Embryonic facial prominence (tissue), 1 donor: ENCODE measurements at regions not wholly inside any gene's neighbourhood (a gene's known extent, or its start where the extent isn't known, plus 50 kb on each side); places are given as distances from the start of the nearest gene placed in this dataset.
"Not testable (repeated sequence)": the region's sequence is repeated elsewhere in the genome, so short reads cannot be mapped to it uniquely, and the experiment has no call there.

Experiments
- DNase-seq: peaks from one replicate; pipeline ENCODE4 v3.0.0-alpha.2; 2016; ENCODE audit errors: extremely low spot score

DNA sequence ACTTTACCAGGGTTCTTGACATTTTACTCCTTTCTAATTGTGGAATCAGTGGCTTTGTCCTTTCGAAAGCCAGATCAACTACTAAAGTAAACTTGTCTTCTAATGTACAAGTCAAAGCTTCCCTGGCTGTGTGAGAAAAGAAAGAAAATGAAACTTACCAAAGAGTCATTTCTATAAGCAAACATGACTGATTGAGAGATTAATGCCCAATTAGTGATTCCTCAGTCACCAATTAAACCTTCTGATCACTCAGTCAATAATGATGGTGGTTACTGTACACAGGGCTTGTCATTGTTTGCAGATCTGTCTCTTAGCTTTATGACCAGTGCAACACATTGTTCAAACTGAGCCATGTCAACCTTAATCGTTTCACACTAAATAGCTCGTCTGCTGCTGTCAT is 1168.4 kb upstream of the CITED2 start:
- no peak for DNase-seq

DNA sequence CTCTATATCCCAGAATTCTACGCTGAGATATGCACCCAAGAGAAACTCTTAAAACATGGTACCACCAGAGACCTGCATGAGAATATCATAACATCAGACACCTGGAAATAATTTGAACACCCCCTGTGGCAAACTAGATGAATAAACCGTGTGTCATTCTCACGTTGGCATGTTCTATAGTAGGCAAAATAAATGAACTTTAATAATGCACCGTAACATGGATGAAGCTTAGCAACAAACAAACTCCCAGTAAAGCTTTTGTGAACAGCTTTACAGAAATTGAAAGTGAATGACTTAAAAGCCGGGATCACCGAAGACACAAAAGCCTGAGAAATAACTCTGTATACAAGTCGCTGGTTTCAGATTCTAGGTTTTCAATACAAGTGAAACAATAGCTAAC is 1166.8 kb upstream of the CITED2 start:
- no peak for DNase-seq

DNA sequence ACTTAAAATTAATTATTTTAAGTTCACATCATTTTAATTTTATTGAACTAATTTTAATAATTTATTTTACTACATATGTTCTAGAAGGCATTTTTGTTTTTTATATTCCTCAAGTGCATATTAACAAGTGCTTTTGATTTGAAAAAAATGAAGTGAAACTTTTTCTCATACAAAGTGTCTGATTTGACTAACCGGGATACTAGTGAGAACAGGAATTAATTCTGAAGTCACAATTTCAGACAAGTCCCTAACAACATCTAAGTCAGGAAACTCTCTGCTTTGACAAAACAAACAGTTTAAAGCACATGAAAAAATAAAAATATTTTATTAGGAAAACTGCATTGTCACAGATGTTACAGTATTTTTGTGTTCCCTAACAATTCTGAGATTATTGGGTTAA is 1166.3 kb upstream of the CITED2 start:
- no peak for DNase-seq

DNA sequence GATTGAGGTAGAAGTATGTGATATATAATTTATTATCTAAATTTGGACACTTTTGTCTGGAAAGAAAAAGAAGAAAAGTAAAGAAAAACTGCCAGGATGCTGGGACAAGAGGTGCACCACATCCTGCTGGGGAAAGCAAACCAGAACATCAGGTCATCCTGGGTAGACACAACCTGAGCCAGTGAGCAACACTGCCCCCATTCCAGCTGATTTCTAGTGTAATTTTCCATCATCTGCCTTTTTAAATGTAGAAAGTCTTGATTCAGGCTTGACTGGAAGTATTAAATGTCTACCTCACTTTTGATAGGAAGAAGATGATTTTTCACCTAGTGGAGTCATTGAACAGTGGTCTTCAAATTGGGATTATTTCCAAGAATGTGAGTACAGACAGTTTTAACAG is 1164.5 kb upstream of the CITED2 start:
- no peak for DNase-seq

DNA sequence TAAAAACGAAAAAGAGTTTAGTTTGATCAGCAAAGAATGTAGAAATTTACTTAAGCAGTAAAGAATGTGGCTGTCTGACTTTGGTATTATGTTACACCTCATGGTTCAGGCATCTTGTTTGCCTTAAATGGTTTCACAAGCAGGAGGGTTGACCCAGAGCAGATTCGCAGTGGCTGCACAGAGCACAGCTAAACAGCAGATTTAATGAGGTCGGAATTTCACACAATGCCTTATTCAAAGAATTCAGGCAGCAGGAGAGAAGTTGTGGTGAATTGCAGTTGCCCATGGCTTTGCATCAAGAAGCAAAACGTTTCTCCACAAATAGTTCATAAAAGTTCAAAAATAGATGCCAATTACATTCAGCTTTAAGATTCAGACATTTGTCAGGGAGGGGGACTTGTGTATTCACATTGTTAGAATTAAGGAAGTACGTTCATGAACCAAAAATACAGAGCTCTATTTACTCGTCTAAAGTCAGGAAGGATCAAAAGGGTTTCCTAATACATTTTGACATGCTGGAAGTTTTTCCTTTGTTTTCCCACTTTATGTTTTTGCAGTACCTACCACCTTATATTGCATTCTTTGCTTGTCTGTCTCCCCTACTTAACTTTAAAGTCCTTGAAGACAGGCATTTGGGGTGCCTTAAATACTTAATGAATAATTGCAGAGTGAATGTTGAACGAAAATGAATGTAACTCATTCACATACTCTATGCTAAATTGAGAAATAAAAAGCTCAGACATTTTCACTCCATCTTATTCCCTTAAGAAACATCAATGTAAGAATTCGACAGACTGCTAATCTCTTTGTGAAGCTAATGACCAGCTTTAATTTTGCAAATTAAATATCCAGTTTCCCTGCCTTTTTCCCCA is 1163.6 kb upstream of the CITED2 start:
- DNase-seq, result peak; percentile 26

DNA sequence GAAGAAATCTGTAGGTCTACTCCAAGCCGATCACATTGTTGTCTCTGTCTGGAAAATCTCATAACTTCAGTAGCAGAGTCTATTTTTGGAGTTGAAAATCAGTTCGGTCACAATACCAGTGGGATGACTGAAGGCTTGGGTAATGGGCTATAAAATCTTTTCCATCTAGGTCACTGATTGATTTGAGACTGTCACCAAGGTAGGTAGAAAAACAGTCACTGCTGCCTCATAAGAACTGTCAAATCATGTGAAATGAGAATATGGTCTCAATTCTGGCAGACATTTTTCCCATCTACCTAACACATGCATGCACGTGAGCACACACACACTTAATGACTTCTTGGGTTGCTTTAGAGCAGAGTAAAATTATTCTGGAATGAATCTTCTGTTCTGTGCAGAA is 1162.8 kb upstream of the CITED2 start:
- DNase-seq, result no peak

DNA sequence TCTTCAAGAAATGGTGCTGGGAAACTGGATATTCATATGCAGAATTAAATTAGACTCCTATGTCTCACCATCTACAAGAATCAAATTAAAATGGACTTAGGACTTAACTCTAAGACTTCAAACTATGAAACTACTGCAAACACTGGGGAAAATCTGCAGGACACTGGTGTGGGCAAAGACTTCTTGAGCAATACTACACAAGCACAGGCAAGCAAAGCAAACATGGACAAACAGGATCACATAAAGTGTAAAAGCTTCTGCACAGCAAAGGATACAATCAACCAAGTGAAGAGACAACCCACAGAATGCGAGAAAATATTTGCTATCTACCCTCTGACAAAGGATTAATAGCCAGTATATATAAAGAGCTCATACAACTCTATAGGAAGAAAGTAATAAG is 1161.1 kb upstream of the CITED2 start:
- DNase-seq, result no peak

DNA sequence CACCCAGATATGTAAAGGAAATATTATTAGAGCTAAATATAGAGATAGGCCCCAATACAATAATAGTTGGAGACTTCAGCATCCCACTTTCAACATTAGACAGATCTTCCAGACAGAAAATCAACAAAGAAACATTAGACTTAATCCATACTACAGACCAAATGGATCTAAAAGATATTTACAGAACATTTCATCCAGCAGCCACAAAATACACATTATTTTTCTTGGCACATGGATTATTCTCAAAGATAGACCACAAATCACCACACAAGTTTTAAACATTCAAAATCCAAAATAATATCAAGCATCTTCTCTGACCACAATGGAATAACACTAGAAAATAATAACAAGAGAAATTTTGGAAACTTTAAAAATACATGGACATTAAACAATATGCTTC is 1159.1 kb upstream of the CITED2 start:
- no peak for DNase-seq

DNA sequence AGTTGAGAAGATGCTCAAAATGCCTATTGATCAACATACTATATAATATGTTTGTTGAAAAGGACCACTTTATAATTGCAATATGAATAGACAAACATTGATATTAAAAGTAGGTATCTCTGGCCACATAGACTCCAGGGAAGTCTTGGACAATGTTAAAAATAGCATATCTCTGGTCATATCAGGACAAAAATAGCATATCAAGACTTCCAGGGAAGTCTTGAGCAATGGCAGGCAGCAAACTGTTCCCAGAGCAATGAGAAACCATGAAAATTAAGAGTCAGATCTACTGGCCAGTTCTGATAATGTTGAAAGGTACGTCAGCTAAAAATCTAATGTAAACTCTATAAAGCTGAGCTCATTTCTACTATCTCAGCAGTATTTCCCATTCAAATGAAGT is 1130.3 kb upstream of the CITED2 start:
- DNase-seq, result no peak

DNA sequence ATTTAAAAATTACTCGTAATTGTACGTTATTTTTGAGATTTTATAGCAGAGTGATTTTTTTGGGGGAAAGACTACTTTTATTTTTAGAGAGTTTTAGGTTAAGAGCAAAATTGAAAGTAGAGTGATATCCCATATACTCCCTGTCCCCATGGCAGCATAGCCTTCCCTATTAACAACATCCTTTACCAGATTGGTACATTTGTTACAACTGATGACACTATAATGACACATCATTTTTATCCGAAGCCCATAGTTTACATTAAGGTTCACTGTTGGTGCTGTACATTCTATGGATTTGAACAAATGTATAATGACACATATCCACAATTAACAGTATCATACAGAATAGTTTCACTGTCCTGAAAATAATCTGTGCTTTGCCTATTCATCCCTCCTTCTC is 1126.4 kb upstream of the CITED2 start:
- no peak for DNase-seq

DNA sequence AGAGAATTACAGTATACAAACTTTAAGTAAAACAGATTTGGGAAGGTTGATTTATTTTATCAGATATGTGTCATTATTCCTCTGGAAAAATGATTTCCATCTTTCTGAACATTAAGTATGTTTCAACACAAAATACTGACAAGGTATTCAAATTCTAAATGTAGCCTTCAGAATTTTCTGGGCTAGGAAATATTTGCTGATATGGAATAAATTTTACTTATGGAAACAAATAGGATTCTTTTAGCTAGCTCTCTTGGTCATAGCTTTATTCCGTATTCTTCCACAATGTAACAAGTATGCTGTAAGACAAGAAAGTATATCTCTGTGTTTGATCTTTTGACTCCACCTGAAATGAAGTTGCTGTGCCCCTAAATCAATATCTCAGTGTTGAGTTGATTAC is 1125.2 kb upstream of the CITED2 start:
- no peak for DNase-seq

DNA sequence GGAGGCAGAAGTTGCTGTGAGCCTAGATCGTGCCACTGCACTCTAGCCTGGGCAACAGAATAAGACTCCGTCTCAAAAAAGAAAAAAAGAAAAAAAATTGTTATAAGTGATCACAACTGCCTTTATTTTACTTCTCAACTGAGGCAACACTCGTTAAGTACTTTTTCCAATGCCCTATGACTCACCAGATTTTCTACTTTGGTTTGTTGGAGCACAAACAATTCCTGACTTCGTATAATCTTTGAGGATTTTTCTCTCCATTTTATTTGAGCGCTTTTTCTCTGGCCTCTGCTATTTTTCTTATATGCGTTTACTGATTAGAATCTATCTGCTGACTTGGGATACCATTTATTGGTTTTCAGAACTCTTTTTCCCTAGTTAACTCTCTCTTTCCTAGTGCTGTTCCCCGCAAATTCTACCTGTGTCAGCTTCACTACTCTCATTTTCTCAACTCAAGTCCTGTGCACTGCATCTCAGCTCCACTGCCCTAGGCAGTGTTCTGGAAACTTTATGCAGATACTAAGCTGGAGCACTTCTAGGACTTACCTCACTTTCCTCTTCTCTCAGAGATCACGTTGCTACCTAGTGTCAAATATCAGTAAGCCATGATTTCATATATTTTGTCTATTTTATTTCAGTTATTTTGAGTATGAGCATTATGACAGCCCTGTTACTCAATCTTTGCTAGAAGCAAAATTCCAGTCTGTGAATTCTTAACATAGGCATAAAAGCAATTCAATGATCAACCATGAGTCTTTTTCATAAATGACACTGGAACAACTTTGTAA is 1120.1 kb upstream of the CITED2 start:
- DNase-seq, result no peak

DNA sequence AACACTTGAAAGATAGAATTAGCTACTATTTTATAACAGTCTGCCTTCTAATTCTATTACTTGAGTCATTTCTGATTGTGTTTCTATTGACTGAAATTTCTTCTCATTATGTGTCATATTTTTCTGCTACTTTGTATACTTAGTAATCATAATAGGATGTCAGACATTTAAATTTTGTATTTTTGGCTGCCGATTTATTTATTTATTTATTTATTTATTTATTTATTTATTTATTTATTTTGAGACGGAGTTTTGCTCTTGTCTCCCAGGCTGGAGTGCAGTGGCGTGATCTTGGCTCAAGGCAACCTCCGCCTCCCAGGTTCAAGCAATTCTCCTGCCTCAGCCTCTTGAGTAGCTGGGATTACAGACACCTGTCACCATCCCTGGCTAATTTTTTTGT is 1119.0 kb upstream of the CITED2 start:
- DNase-seq, result not testable (repeated sequence)

DNA sequence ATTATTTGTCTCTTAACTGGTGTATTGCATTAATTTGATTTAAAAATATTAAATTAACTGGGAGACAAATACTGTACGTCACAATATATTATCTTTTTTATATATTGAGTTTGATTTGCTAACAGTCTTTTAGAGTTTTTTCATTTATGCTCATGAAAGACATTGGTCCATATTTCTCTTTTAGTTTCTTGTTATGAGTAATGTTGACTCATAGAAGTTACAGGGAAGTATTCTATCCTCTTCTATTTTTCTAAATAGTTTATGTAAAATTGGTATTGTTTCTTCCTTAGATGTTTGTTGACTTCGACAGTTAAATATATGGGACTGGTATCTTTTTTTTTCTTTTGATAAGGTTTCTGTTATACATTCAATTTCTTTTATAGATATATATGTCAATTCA is 1115.6 kb upstream of the CITED2 start:
- DNase-seq, result no peak

DNA sequence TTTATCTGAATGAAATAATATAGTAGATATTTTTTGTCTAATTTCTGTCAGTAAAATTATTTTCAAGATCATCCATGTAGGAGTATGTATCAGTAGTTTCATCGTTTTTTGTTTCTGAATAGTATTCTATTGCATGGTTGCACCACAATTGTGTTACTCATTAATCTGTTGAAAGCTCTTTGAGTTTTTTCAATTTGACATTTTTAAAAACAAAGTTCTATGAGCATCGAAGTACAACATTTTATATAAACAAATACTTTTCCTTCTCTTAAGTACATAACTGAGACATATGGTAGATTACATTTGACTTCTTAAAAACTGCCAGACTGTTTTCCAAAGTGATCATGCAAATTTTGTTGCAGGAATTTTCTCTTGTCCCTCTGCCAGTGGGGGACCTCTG is 1113.1 kb upstream of the CITED2 start:
- no peak for DNase-seq

DNA sequence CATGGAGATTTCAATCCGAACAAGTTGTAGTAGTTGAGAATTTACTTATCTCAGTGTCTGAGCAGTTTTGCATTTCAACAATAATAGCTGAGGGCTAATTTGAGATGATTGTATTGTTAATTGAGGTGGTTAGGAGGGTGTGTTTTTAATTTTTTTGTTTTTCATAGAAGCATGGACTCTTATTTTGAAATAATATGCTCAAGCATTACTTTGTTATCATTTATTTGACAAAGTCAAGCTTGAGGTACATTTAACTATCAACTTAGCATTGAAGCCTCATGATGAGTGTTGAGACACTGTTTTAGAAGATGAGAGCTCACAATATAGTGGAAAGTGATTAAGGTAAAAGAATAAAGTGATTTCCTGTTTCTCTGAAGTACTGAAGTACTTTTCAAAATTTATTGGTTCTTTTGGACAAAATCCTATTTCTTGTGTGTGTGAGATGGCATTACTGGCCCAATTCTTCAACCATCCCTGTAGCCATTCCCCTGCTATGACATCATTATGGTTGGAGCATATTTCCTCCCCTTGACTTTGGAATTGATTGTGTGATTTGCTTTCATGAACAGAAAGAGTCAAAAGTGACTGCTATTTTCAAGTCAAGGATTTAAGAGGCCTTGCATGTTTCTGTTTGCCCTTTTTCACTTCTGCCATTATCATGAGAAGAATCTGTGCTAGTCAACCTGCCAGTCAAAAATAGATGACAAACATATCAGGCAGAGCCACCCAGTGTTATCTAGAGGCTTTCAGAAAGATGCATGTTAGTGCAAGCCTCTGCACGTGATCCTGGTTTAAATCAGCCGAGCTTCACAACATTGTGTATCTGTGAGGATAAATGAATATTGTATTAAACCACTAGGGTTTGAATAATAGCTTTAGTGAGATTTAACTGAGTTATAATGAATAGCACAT is 1112.3 kb upstream of the CITED2 start:
- DNase-seq, result no peak

DNA sequence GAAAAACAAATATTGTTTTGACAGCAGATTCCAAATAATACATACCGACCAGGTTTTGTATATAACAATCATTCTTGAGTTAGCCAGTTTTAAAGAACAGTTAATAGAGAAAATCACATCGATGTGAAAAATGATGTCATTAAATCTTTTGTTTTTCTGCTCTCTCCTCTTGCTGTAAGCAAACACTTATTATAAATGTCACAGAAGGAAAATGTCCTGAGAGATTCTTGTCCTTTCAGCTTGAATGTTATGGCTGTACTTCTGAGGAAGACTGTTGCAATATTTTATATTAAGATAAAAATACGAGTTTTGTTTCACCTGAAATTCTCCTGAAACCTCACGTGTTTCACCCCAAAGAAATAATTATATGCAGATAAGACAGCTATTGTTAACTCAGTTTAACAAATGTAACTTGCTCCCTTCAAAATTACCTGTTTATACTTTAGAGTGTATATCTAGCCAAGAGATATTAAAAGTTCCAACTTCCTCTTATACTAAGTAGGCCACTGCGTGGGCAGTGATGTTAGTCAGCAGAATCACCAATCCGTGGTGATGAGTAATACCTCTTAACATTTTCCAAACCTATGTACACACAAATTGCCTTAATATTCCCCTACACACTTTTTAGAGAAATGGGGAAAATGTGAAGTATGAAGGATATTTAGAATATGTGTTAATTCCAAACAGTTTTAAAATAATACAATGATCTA is 1111.4 kb upstream of the CITED2 start:
- DNase-seq, result no peak

DNA sequence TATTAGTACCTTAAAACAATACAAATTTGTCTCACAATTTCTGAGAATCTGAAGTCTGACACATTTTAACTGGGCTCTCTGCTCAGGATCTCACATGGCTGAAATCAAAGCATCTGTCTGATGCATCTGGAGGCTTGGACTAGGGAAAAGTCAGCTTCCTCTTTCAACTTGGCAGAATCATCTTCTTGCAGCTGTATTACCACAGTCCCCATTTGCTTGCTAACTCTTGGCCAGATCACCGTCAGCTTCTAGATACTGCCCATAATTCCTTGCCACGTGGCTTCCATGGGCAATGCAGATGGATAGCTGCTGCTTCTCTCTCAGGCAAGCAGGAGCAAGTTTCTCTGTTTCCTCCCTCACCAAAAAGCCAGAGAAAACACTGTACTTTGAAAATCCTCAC is 1106.4 kb upstream of the CITED2 start:
- DNase-seq, result no peak

DNA sequence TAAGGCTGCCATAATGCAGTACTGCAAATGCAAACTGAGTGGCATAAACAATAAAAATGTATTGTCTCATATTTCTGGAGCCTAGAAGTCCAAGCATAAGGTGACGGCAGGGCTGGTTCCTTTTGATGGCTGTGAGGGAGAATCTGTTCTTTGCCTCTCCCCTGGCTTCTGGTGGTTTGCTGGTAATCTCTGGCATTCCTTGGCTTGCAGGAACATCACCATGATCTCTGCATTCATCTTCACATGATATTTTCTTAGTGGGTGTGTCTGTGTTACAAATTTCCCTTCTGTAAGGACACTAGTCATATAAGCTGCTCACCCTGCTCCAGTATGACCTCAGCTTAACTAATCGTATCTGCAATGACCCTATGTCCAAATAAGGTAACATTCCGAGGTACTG is 1104.2 kb upstream of the CITED2 start:
- no peak for DNase-seq

DNA sequence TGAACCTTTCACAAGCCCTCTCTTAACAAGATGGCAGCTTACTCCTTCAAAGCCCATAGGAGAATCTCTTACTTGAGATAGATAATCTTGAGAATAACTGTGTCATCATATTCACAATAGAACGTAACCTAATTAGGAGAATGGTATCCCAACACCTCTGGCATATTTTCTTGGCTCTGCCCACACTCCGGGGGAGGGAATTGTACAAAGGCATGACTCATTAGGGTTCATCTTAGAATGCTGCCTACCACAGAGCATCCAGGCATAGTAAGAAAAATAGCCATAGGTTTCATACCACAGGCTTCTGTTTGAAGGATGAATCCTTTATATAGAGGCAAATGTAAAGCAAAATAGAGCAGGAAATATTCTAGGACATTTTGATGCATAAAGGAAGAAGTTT is 1100.6 kb upstream of the CITED2 start:
- no peak for DNase-seq

DNA sequence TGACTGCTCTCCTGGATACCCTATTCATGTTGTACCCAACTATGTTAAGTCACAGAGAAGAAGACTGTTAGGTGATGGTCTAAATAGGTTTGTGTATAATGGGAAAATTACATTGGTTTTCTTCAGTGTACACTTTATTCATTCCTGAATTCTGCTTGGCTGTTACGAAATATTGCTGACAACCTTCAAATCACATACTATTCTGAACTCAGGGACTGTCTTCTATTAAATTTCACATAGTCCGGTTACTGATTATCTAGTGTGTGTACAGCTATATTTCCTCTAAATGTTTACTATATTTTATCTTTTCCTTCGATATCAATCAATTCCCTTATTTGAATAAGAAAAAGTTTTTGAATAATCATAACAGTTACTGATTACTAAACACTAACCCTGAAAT is 1090.3 kb upstream of the CITED2 start:
- DNase-seq, result no peak

DNA sequence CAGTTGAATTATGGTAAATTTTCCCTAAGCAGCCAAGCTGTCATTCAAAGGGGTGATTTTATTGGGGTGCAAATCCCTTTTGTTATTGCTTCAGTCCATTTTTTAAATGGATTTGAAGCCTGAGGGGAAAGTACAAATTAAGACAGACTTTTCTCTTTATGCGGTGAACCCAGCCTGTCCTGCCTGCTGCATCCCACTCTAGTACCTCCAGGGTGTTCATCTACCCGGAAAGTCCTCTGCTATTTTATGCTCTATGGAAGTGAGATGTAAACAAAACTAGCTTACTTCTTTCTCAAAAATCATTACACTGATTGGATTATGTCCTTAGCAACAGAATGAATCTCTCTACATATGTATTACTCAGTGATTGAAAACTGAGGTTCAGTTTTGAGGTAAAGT is 1088.9 kb upstream of the CITED2 start:
- no peak for DNase-seq
